Nephron (organoid): ENCODE measurements at regions not wholly inside any gene's neighbourhood (a gene's known extent, or its start where the extent isn't known, plus 50 kb on each side); places are given as distances from the start of the nearest gene placed in this dataset.

Experiments used
- H3K27ac Mint-ChIP-seq, 3 experiments: 2 replicates each; pipeline ENCODE4 v1.8.0; 2020; ENCODE audit warnings: mixed read lengths in 3 of 3, mild to moderate bottlenecking in 2 of 3, moderate library complexity in 1 of 3
- H3K27me3 Mint-ChIP-seq: 2 replicates; pipeline ENCODE4 v1.8.0; 2021; ENCODE audit warnings: low read depth, mild to moderate bottlenecking, moderate library complexity, mixed read lengths
- H3K36me3 Mint-ChIP-seq: 2 replicates; pipeline ENCODE4 v1.8.0; 2020; ENCODE audit warnings: low read depth, mixed read lengths
- H3K4me1 Mint-ChIP-seq: 2 replicates; pipeline ENCODE4 v1.8.0; 2020; ENCODE audit warnings: mixed read lengths
- H3K4me3 Mint-ChIP-seq, 3 experiments: 2 replicates each; pipeline ENCODE4 v1.8.0; 2020; ENCODE audit warnings: mild to moderate bottlenecking in 3 of 3, mixed read lengths in 3 of 3, moderate library complexity in 2 of 3
- H3K9me3 Mint-ChIP-seq: 2 replicates; pipeline ENCODE4 v1.8.0; 2020; ENCODE audit warnings: mixed read lengths
- CTCF ChIP-seq, 3 experiments: fragments of 200-600 bp; sonication (generic); IDR thresholded peaks; one replicate each; pipeline ENCODE4 v1.5.0; 2021; ENCODE audit warnings: antibody characterized with exemption in 3 of 3; ENCODE audit not compliant: unreplicated experiment in 3 of 3

- no peak for TF ChIP-seq CTCF (IDR thresholded peaks at IDR 0.05; ENCODE audit: unreplicated experiment in 3 of 3)
- no peaks in the 10 kb centered on the region for H3K27me3 Mint-ChIP-seq
- H3K27ac Mint-ChIP-seq = peak overlapping the region in 2 of 3 experiments; percentile 39 to 72
- H3K4me3 Mint-ChIP-seq = no peak overlapping the region
- H3K9me3 Mint-ChIP-seq = peaks cover 4% of the 10 kb centered on the region
- no peaks in the 10 kb centered on the region for H3K36me3 Mint-ChIP-seq
- H3K4me1 Mint-ChIP-seq = peaks cover 11% of the 10 kb centered on the region
These were observed 253.2 kb upstream of the COL3A1 start for GRCh38 chr2:188720811-188721605.

GRCh38 chr2:188721784-188722183, 252.4 kb upstream of the COL3A1 start:
- Mint-ChIP-seq H3K4me3 (no peak overlapping the region), H3K36me3 (no peaks in the 10 kb centered on the region), H3K27me3 (no peaks in the 10 kb centered on the region), H3K4me1 (peaks cover 17% of the 10 kb centered on the region), H3K27ac (peak overlapping the region in 1 of 3 experiments; percentile 39), H3K9me3 (peaks cover 2% of the 10 kb centered on the region)
- TF ChIP-seq CTCF (IDR thresholded peaks at IDR 0.05; ENCODE audit: unreplicated experiment in 3 of 3) = no peak

- no peak for TF ChIP-seq CTCF (IDR thresholded peaks at IDR 0.05; ENCODE audit: unreplicated experiment in 3 of 3)
- Mint-ChIP-seq H3K4me3 (no peak overlapping the region), H3K4me1 (peaks cover 33% of the 10 kb centered on the region), H3K27ac (no peak overlapping the region), H3K36me3 (no peaks in the 10 kb centered on the region), H3K27me3 (no peaks in the 10 kb centered on the region), H3K9me3 (no peaks in the 10 kb centered on the region)
These were observed 248.3 kb upstream of the COL3A1 start for GRCh38 chr2:188725746-188726360.

GRCh38 chr2:188726626-188727247, 247.4 kb upstream of the COL3A1 start:
- H3K4me1 Mint-ChIP-seq = peaks cover 28% of the 10 kb centered on the region
- H3K36me3 Mint-ChIP-seq = no peaks in the 10 kb centered on the region
- H3K9me3 Mint-ChIP-seq = no peaks in the 10 kb centered on the region
- H3K27me3 Mint-ChIP-seq = no peaks in the 10 kb centered on the region
- H3K27ac Mint-ChIP-seq = peak overlapping the region in 2 of 3 experiments; percentile 16 to 42
- H3K4me3 Mint-ChIP-seq = no peak overlapping the region
- TF ChIP-seq CTCF (IDR thresholded peaks at IDR 0.05; ENCODE audit: unreplicated experiment in 3 of 3) = no peak

- H3K36me3 Mint-ChIP-seq = no peaks in the 10 kb centered on the region
- H3K4me3 Mint-ChIP-seq = no peak overlapping the region
- no peaks in the 10 kb centered on the region for H3K9me3 Mint-ChIP-seq
- H3K27ac Mint-ChIP-seq = peak overlapping the region in 2 of 3 experiments; percentile 6 to 42
- H3K4me1 Mint-ChIP-seq = peaks cover 23% of the 10 kb centered on the region
- no peaks in the 10 kb centered on the region for H3K27me3 Mint-ChIP-seq
- TF ChIP-seq CTCF (IDR thresholded peaks at IDR 0.05; ENCODE audit: unreplicated experiment in 3 of 3) = no peak
These were observed 246.3 kb upstream of the COL3A1 start for GRCh38 chr2:188727846-188728245.
